Colonic mucosa (tissue), 4 donors: ENCODE measurements at regions not wholly inside any gene's neighbourhood (a gene's known extent, or its start where the extent isn't known, plus 50 kb on each side); places are given as distances from the start of the nearest gene placed in this dataset.
A peak's percentile ranks its signal among the peaks of the same experiment; 100 is the strongest.

Source experiments
- DNase-seq: peaks from one replicate; pipeline ENCODE4 v3.0.0-alpha.2; 2020
- H3K27ac ChIP-seq: fragments of 200-600 bp; one replicate; pipeline ENCODE4 v1.8.0; 2021
- H3K27me3 ChIP-seq: fragments of 200-600 bp; one replicate; pipeline ENCODE4 v1.8.0; 2021
- H3K36me3 ChIP-seq: fragments of 200-600 bp; one replicate; pipeline ENCODE4 v1.8.0; 2021
- H3K4me1 ChIP-seq: fragments of 200-600 bp; one replicate; pipeline ENCODE4 v1.8.0; 2021; ENCODE audit warnings: mild to moderate bottlenecking
- H3K4me3 ChIP-seq: fragments of 200-600 bp; one replicate; pipeline ENCODE4 v1.8.0; 2021
- H3K9ac ChIP-seq, 2 donors: one replicate each; pipeline ENCODE4 v1.7.0; 2013; ENCODE audit warnings: control low read depth in 2 of 2, low read depth in 2 of 2, low read length in 2 of 2
- H3K9me3 ChIP-seq: fragments of 200-600 bp; one replicate; pipeline ENCODE4 v1.8.0; 2021
- intact Hi-C: fragments of 100-400 bp; cut with DNase I; formaldehyde crosslinking; loops from one replicate; pipeline ENCODE4 v1.14.1; 2022
- TF ChIP-seq, protein P1 (sequence below): fragments of 200-600 bp; IDR thresholded peaks from one replicate; pipeline ENCODE4 v1.8.0; 2022; ENCODE audit warnings: antibody characterized with exemption, mild to moderate bottlenecking
- donor health status: healthy.
- donor health status: DM: no; HTN: no; CAD: no.
- donor health status: DM: no; HTN: no; CAD: no.

DNA sequence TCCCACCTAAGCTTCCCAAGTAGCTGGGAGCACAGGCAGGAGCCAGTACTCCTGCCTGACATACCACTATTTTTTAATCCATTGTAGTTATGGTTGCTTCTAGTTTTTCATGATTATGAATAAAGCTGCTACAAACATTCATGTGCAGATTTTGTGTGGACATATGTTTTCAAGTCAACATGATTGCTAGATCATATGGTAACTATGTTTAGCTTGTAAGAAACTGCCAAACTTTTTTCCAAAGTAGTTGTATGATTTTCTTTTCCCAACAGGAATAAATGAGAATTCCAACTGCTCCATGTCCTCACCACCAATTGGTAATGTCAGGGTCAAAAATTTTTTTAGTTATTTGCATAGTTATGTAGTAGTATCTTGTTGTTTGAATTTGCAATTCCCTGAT lies 136.8 kb upstream of the THRB start:
- H3K9ac ChIP-seq, result no peak overlapping the region
- H3K4me3 ChIP-seq, result no peak overlapping the region
- no peak overlapping the region for H3K27ac ChIP-seq
- H3K27me3 ChIP-seq, result peaks cover under 1% of the 10 kb centered on the region
- no peak for DNase-seq
- no peaks in the 10 kb centered on the region for H3K9me3 ChIP-seq
- H3K36me3 ChIP-seq, result no peaks in the 10 kb centered on the region
- intact Hi-C loops, result loop anchor here (10.0 kb wide), 1 partner anchor 117 kb away; no protein-coding TSS in a partner anchor
- TF ChIP-seq, protein P1, sequence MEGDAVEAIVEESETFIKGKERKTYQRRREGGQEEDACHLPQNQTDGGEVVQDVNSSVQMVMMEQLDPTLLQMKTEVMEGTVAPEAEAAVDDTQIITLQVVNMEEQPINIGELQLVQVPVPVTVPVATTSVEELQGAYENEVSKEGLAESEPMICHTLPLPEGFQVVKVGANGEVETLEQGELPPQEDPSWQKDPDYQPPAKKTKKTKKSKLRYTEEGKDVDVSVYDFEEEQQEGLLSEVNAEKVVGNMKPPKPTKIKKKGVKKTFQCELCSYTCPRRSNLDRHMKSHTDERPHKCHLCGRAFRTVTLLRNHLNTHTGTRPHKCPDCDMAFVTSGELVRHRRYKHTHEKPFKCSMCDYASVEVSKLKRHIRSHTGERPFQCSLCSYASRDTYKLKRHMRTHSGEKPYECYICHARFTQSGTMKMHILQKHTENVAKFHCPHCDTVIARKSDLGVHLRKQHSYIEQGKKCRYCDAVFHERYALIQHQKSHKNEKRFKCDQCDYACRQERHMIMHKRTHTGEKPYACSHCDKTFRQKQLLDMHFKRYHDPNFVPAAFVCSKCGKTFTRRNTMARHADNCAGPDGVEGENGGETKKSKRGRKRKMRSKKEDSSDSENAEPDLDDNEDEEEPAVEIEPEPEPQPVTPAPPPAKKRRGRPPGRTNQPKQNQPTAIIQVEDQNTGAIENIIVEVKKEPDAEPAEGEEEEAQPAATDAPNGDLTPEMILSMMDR, result no peak
- H3K4me1 ChIP-seq, result no peaks in the 10 kb centered on the region

DNA sequence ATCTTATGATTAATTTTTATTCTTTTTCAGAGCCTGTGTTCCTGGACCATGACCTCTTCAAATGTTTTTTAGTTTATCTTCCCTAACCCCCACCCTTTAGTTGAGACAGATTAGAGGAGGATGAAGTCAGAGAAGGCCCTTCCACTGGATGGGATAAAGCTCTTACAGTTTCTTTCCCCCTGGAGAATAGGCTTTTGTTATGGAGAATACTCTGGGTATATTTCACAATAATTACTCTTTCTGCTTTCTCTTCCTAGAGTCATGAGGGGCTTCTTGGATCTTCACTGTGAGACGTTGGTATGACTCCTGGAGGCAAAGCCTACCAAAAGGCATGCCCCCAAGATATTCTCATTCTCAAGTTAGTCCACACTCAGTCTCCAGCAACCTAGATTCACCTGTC lies 144.4 kb upstream of the THRB start:
- Histone ChIP-seq H3K27ac (no peak overlapping the region), H3K27me3 (no peaks in the 10 kb centered on the region), H3K36me3 (no peaks in the 10 kb centered on the region), H3K4me1 (no peaks in the 10 kb centered on the region), H3K9me3 (no peaks in the 10 kb centered on the region), H3K9ac (no peak overlapping the region), H3K4me3 (no peak overlapping the region)
- TF ChIP-seq, protein P1, result no peak
- intact Hi-C loops, result loop anchor here (10.0 kb wide), 1 partner anchor 124 kb away; no protein-coding TSS in a partner anchor
- DNase-seq, result no peak

DNA sequence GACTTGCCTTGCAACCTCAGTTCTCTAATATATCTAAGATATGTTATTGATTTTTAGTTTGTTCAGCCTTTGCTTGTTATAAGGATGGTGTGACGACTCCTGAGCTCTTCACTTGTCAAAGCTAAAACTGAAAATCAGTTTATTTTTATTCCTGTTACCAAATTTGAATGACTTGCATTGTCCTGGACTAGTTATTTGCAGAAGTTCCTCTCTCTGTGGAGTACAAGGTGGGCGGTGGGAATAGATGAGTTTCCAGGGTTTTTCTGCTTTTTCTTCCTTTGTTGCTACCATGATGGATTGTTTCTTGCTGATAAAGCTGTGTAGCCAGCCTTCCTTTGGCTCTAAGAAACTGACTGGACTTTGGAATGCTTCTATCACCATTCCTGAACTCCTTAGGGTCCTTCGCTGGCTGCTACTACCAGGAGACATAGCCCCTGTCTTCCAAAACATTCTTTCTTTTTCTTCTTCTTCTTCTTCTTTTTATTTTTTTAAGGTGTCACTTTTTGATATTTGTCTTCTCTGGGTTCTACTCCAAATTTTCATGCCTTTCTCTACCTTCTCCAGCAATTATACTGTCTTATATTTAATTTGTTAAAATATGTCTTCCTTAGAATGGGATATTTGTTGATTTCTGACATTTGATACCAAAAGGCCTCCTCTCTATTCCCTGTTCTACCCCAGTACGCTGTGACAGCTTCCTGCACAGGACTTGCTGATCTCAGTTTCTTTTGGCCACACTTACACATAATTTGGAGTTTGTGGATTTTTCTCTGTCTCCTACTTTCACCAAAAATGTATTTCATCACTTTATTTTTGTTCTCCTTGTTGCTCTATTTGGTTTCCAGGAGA lies 145.1 kb upstream of the THRB start:
- H3K27ac ChIP-seq, result no peak overlapping the region

DNA sequence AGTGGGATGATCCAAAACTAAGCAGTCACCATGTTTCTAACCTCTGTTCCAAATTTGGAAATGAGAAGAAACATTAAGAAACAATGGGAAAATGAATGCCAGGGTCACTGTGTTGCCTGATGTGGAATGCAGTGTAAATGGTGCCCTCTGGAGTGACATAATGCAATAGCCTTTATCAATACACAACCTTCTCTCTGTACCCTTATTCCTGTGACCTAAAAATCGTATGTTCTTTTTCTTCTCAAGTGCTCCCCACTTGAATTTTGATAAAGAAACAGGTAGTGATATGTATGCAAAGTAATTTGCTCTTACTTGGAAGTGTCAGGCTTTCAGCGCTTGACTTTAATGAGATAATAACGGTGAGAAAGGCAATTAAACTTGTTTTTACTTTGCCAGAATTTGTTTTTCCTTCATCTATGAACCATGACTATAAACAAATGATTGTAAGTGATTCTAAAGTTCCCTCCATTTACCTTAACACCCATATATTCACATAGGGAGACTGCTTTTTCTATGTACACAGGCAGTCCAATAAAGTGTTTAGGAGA lies 145.8 kb upstream of the THRB start:
- Histone ChIP-seq H3K9ac (no peak overlapping the region), H3K4me3 (no peak overlapping the region), H3K9me3 (no peaks in the 10 kb centered on the region), H3K27ac (no peak overlapping the region), H3K4me1 (no peaks in the 10 kb centered on the region), H3K27me3 (no peaks in the 10 kb centered on the region), H3K36me3 (no peaks in the 10 kb centered on the region)
- DNase-seq, result peak; percentile 27
- intact Hi-C loops, result loop anchor here (10.0 kb wide), 1 partner anchor 376 kb away; no protein-coding TSS in a partner anchor
- TF ChIP-seq, protein P1, result peak; percentile 57

More for the DNA sequence above, 145.1 kb upstream of the THRB start:
- TF ChIP-seq, protein P1, result no peak
- Histone ChIP-seq H3K9ac (no peak overlapping the region), H3K4me1 (no peaks in the 10 kb centered on the region), H3K4me3 (no peak overlapping the region), H3K36me3 (no peaks in the 10 kb centered on the region), H3K9me3 (no peaks in the 10 kb centered on the region), H3K27me3 (no peaks in the 10 kb centered on the region)
- intact Hi-C loops, result loop anchor here (10.0 kb wide), 2 partner anchors 125 to 375 kb away; no protein-coding TSS in a partner anchor
- no peak for DNase-seq

DNA sequence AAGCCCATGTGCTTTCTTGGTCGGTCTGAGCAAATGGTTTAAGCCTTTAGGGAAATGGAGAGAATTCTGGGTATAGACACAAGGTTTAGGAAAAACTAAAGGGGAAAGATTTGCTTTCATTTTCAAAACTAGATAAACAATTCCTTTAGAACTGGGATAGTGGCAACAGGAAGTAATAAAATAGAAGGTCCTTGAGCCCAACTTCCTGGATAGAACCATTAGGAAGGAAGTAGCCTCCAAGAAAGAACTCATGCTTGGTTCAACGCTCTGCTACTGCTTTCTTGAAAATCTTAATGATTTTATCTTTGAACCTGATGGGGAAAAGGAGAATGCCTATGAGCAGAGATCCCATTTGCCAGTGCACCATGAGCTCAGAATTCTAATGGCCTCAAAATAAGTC lies 147.0 kb upstream of the THRB start:
- Histone ChIP-seq H3K4me3 (no peak overlapping the region), H3K9me3 (no peaks in the 10 kb centered on the region), H3K9ac (no peak overlapping the region), H3K4me1 (no peaks in the 10 kb centered on the region), H3K36me3 (no peaks in the 10 kb centered on the region), H3K27ac (no peak overlapping the region), H3K27me3 (no peaks in the 10 kb centered on the region)
- intact Hi-C loops, result loop anchor here (10.0 kb wide), 1 partner anchor 377 kb away; no protein-coding TSS in a partner anchor
- TF ChIP-seq, protein P1, result no peak
- no peak for DNase-seq
